ENCODE measurements at regions not wholly inside any gene's neighbourhood (a gene's known extent, or its start where the extent isn't known, plus 50 kb on each side); places are given as distances from the start of the nearest gene placed in this dataset.
A peak's percentile ranks its signal among the peaks of the same experiment; 100 is the strongest.

GRCh38 chrX:39525758-39526157 lies 572.0 kb downstream of the BCOR start:
- no peak for DNase-seq (ENCODE audit: low read depth in 3 of 3, low spot score in 1 of 3)

DNA sequence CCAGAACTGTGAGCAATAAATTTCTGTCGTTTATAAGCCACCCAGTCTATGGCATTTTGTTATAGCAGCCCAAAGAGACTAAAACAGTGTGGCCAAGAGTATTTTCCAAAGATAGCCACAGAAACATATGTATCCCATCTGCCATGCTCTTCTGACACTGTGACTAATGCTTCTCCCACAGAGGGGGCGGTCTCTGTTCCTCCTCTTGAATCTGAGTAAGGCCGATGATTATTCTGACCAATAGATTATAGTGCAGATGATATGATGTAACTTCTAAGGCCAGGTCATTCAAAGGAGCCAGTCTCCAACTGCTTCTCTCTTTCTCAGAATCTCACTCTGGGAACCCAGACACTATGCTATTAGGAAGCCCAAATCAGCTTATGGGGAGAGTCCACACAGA lies 570.7 kb downstream of the BCOR start:
- DNase-seq (ENCODE audit: low read depth in 3 of 3, low spot score in 1 of 3), result no peak

GRCh38 chrX:39528161-39528916 lies 569.4 kb downstream of the BCOR start:
- no peak for DNase-seq (ENCODE audit: low read depth in 3 of 3, low spot score in 1 of 3)

DNA sequence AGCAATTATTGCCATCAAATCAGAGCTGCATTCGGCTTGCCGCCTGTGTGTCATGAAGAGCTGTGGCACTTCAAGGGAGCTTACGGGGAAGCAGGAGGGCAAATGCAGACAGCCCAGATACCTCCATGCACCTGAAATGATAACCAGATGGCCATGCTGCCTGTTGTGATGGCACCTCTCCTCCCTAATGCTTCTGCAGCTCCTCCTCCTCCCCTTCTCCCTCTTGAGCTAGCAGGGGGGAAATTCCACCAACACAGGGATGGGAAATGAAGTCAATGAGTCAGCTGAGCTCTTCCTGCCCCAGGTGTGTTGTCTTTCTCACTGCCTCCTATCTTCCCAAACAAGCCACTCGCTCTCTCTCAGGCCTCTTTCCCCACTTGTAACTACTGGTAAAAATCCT lies 565.0 kb downstream of the BCOR start:
- DNase-seq (ENCODE audit: low read depth in 3 of 3, low spot score in 1 of 3), result no peak

GRCh38 chrX:39534949-39535348 lies 562.8 kb downstream of the BCOR start:
- DNase-seq (ENCODE audit: low read depth in 3 of 3, low spot score in 1 of 3), result no peak

DNA sequence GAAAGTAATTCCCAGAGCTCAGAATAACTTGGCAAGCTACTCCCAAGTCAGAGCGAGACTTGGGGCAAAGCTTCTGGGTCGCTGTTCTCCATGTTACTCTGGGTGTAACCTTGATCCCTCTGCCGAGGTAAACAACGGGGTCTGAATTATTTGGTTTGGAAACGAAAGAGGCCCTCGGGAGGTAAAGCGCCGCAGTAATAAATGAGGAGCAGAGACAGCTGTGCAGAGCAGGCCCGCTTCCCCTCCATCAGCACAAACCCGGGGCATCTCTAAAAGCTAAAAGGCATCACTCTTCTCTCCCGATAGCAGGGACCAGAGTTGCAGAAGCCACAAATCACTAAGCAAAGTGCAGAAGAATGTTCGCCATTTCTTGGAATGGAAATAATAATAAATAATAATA lies 561.5 kb downstream of the BCOR start:
- DNase-seq (ENCODE audit: low read depth in 3 of 3, low spot score in 1 of 3), result no peak

GRCh38 chrX:39541881-39542280 lies 555.9 kb downstream of the BCOR start:
- DNase-seq (ENCODE audit: low read depth in 3 of 3, low spot score in 1 of 3), result no peak

DNA sequence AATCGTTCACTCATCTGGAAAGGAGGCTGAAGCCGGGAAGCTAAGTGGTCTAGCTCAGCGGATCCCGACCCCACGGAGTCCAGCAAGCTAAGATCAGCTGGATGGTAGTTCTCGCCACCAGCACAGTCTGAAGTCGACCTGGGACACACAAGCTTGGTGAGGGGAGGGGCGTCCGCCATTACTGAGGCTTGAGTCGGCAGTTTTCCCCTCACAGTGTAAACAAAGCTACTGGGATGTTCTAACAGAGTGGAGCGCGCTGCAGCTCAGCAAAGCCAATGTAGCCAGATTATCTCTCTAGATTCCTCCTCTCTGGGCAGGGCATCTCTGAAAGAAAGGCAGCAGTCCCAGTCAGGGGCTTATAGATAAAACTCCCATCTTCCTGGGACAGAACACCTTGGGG lies 555.4 kb downstream of the BCOR start:
- DNase-seq (ENCODE audit: low read depth in 3 of 3, low spot score in 1 of 3), result no peak

- DNase-seq (ENCODE audit: low read depth in 3 of 3, low spot score in 1 of 3), result no peak
Observed at GRCh38 chrX:39550795-39551361, 546.9 kb downstream of the BCOR start.

DNA sequence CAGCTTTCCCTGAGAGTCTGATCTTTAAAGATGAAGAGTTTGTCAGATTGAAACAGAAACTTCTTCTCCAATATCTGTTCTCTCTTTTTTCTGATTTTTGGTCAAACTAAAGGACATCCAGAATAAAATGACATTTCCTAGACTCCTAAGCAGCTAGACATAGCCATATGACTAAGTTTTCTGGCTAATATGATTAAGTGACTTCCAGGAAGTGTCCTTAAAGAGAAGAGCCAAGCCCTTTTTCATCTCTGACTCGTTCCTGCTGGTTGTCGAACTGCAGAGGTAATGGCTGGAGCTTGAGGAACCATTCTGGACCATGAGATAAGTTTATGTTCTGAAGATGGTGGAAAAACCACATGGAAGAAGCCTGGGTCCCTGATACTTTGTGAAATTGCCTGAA lies 546.0 kb downstream of the BCOR start:
- DNase-seq (ENCODE audit: low read depth in 3 of 3, low spot score in 1 of 3), result no peak

DNA sequence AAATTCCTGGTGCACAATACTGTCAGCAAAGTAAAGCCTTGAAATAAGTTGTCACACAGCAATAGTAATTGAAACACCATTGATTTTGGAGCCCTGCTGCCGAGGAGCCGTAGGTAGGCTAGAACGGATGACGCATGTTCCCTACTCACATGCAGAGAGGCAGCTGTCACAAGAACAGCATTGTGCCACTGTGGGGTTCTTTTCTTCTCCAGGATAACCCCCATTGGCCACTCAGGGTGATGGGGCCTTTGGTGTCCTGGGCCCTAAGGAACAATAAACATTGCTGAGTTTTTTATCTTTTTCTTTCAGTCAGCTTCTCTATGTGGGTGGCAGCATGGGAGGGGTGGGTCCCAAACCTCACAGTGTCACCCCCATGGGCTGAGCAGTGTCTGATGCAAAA lies 542.3 kb downstream of the BCOR start:
- no peak for DNase-seq (ENCODE audit: low read depth in 3 of 3, low spot score in 1 of 3)

DNA sequence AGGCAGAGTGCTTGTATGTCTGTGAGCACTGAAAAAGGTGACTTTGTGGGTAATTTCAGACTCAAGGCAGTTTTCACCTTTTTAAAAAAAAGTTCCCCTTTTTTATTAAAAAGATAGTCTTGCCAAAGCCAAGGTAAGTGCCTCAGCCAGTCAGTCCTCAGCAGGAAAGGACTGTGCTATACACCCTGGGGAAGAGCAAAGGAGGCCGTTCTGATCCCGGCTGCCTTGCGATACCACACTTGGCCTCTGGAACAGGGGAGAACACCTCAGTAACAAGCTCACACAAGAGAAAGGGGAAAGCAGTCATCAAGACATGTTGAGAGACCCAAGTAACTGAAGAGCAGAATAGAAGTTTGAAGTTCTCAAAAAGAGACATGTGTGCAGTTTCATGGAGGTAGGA lies 541.7 kb downstream of the BCOR start:
- no peak for DNase-seq (ENCODE audit: low read depth in 3 of 3, low spot score in 1 of 3)

GRCh38 chrX:39559229-39559628 lies 538.5 kb downstream of the BCOR start:
- no peak for DNase-seq (ENCODE audit: low read depth in 3 of 3, low spot score in 1 of 3)

- no peak for DNase-seq (ENCODE audit: low read depth in 3 of 3, low spot score in 1 of 3)
Observed at GRCh38 chrX:39560271-39560670, 537.5 kb downstream of the BCOR start.

GRCh38 chrX:39563178-39563577 lies 534.6 kb downstream of the BCOR start:
- DNase-seq (ENCODE audit: low read depth in 3 of 3, low spot score in 1 of 3), result no peak

GRCh38 chrX:39564751-39565150 lies 533.0 kb downstream of the BCOR start:
- no peak for DNase-seq (ENCODE audit: low read depth in 3 of 3, low spot score in 1 of 3)

DNA sequence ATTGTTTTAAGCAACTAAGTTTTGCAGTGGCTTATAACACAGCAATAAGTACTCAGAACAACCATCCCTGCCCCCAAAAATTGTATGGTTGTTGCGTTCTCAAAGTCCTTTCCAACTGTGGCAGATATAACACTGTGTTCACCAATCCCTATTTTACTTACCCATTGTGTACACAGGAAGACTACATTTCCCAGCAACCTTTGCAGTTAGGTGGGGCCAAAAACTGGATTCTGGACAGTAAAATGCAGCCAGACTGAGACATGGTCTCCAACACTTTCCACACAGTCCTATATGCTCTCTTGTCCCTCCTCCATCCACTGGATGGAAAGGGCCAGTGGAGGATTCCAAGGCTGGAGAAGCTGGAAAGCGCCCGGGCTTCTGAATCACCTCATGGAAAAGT lies 523.6 kb downstream of the BCOR start:
- DNase-seq (ENCODE audit: low read depth in 3 of 3, low spot score in 1 of 3), result no peak

DNA sequence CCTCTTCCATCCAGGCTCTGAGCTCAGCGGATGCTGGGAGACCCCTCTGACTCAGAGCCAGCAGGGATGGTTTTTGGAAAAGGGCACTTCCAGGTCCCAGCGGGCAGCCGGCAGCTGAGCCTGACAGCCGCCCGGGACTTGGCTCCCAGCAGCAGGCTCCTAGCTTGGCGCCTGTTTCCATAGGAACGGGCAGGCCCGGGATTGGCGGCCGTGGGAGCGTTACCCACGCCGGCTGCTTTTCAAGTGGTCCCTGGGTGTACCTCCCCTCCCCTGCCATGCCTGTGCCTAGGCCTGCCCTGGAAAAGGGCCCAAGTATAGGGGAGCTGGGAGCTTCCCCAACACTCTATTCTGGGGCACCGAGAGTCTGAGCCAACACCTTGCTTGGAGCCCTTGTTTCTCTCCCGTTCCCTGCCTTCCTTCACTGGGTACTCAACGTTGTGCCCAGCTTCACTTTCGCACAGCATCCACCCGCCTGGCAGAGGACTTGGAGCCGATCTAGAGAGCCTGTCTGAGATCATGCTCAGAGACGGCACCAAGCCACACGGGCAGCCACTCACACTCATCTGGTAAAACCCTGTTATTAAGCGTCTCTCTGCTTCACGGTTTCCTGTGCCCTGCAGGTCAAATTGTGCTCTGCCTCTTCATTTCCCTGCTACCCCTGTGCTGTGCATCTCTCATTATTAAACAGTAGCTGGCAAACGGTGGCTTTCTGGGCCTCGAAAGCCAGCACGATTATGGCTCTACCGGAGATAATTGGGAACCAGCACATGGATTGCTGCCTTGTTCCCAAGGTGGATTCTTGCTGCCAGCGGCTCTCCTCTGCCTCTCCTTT lies 521.5 kb downstream of the BCOR start:
- DNase-seq (ENCODE audit: low read depth in 3 of 3, low spot score in 1 of 3), result no peak

GRCh38 chrX:39577206-39577984 lies 520.4 kb downstream of the BCOR start:
- DNase-seq (ENCODE audit: low read depth in 3 of 3, low spot score in 1 of 3), result no peak

DNA sequence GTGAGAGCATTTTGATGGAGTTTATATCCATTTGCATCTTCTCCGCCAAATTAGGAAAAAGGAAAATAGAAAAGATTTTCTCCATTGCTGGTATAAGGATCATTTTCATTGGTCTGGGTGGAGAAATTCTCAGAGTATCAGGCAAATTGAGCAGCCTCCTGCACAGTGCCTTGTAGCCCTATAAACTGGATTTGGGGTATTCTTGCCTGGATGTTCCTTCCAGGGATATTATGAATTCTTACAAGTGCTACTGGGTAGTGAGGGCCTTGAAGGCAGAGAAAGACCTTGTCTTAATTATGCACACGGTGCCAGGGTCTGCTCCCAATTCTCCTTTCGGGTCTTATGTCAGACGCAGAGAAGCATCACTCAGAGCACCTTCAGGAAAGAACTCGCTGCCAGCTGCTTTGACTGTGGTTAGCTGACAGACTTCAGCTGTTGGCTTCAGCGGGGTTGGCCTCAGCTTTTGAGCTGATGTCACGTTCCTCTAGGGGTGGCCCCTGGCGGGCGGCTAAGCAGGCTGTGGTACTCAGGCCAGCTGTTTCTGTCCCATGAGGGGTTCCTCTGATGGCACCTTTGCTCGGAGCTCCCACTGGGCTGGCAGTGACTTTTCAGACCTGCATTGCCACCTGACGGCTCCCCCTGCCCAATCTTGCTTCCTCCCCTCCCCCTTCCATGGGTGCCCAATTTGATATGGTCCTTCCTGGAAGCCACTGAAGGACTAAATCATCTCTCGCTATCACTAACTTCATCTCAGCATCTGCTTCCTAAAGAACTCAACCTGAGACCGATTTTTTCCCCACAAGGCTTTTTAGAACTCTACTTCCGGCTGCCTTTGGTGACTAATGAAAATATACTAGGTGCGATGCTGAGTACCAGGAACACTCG lies 519.5 kb downstream of the BCOR start:
- DNase-seq (ENCODE audit: low read depth in 3 of 3, low spot score in 1 of 3), result peak in 1 of 3 donors; percentile 26

- DNase-seq (ENCODE audit: low read depth in 3 of 3, low spot score in 1 of 3), result no peak
Observed at GRCh38 chrX:39580043-39580442, 517.7 kb downstream of the BCOR start.
